Endothelial cell of umbilical vein (primary cell): ENCODE measurements at regions not wholly inside any gene's neighbourhood (a gene's known extent, or its start where the extent isn't known, plus 50 kb on each side); places are given as distances from the start of the nearest gene placed in this dataset.

ENCODE experiments used
- BruUV-seq: library from RNA; stranded (reverse); fragments of 400-500 nt; replicated peaks from 2 replicates; lab custom pipeline; 2021; lab: Mats Ljungman, UMichigan
- CTCF ChIA-PET: fragments of 300-600, 350-600 bp; sonication (Branson Sonifier 250); formaldehyde crosslinking; loops from one replicate; lab custom pipeline; 2021; ENCODE audit warnings: antibody characterized with exemption, inconsistent platforms; lab: Charles Lee
- POLR2A ChIA-PET: fragments of 300-600, 350-600 bp; sonication (Branson Sonifier 250); formaldehyde crosslinking; loops from one replicate; lab custom pipeline; 2021; ENCODE audit warnings: antibody characterized with exemption, inconsistent platforms; lab: Charles Lee
- DNase-seq: peaks from one replicate; pipeline ENCODE4 v3.0.0-alpha.2; 2011; ENCODE audit warnings: low read depth, low spot score
- FAIRE-seq: peaks from 2 replicates; lab custom pipeline; 2011; peaks lifted over from hg19 to GRCh38; lab: Jason Lieb, UNC
- H2AFZ ChIP-seq: 2 replicates; pipeline ENCODE4 v1.6.0; 2012; ENCODE audit warnings: low read depth, low read length, control low read depth, inconsistent platforms
- H3K27ac ChIP-seq: 2 replicates; pipeline ENCODE4 v1.5.1; 2011; ENCODE audit warnings: low read depth, mild to moderate bottlenecking, control low read depth, low read length, moderate library complexity; ENCODE audit not compliant: insufficient read depth
- H3K27me3 ChIP-seq, 2 experiments: 2 replicates each; pipeline versions ENCODE4 v1.6.0 to v1.6.1; 2011; ENCODE audit warnings: low read length in 2 of 2, mixed read lengths in 1 of 2; ENCODE audit not compliant: control insufficient read depth in 2 of 2, insufficient read depth in 2 of 2
- H3K36me3 ChIP-seq, 2 experiments: 2 replicates in 1 of 2; 3 replicates in 1 of 2; pipeline ENCODE4 v1.5.1; 2011; ENCODE audit warnings: low read length in 2 of 2, mild to moderate bottlenecking in 1 of 2, moderate library complexity in 1 of 2; ENCODE audit not compliant: control insufficient read depth in 2 of 2, insufficient read depth in 2 of 2; ENCODE audit errors: extremely low read depth in 1 of 2
- H3K4me1 ChIP-seq: 3 replicates; pipeline ENCODE4 v1.5.1; 2011; ENCODE audit warnings: mild to moderate bottlenecking, low read length; ENCODE audit not compliant: control insufficient read depth, insufficient read depth; ENCODE audit errors: extremely low read depth
- H3K4me2 ChIP-seq: 2 replicates; pipeline ENCODE4 v1.6.1; 2011; ENCODE audit warnings: low read length, control low read depth, mixed read lengths; ENCODE audit not compliant: insufficient read depth
- H3K4me3 ChIP-seq, 3 experiments: fragments of 200-600 bp in 1 of 3; sonication (generic), shearing (Covaris generic) in 1 of 3; replicated peaks in 1 of 3; 2 replicates each; pipeline ENCODE4 v1.5.1; 2011 to 2016; ENCODE audit warnings: control low read depth in 3 of 3, low read length in 3 of 3, mild to moderate bottlenecking in 2 of 3, inconsistent platforms in 1 of 3, low read depth in 1 of 3, moderate library complexity in 1 of 3; ENCODE audit not compliant: insufficient read depth in 1 of 3
- H3K79me2 ChIP-seq: 2 replicates; pipeline ENCODE4 v1.6.0; 2012; ENCODE audit warnings: low read length, inconsistent platforms; ENCODE audit not compliant: control insufficient read depth, insufficient read depth
- H3K9ac ChIP-seq: replicated peaks from 2 replicates; pipeline ENCODE3; 2011; ENCODE audit warnings: low read length, control low read depth; ENCODE audit not compliant: insufficient read depth; ENCODE audit errors: extremely low read depth
- H3K9me1 ChIP-seq: replicated peaks from 3 replicates; pipeline ENCODE4 v1.6.0; 2011; ENCODE audit warnings: mild to moderate bottlenecking, low read length; ENCODE audit not compliant: control insufficient read depth, insufficient read depth; ENCODE audit errors: extremely low read depth
- H3K9me3 ChIP-seq: replicated peaks from 2 replicates; pipeline ENCODE4 v1.5.1; 2012; ENCODE audit warnings: low read length, inconsistent platforms; ENCODE audit not compliant: control insufficient read depth, insufficient read depth
- H4K20me1 ChIP-seq: replicated peaks from 2 replicates; pipeline ENCODE3; 2011; ENCODE audit warnings: mild to moderate bottlenecking, low read length; ENCODE audit not compliant: control insufficient read depth, insufficient read depth; ENCODE audit errors: extremely low read depth
- EZH2 ChIP-seq: IDR thresholded peaks from 2 replicates; pipeline ENCODE4 v1.6.1; 2012; ENCODE audit warnings: borderline replicate concordance, low read depth, mild to moderate bottlenecking, moderate library complexity, low read length, inconsistent platforms; ENCODE audit not compliant: severe bottlenecking
- GATA2 ChIP-seq: IDR thresholded peaks from 2 replicates; pipeline ENCODE4 v1.7.0; 2011; ENCODE audit warnings: low read depth, mild to moderate bottlenecking, moderate library complexity, mixed read lengths, low read length; ENCODE audit not compliant: insufficient read length, insufficient read depth
- MAX ChIP-seq: IDR thresholded peaks from 2 replicates; pipeline ENCODE4 v1.6.1; 2011; ENCODE audit not compliant: insufficient read depth, insufficient read length
- MYC ChIP-seq: IDR thresholded peaks from one replicate; pipeline ENCODE4 v1.6.1; 2011; ENCODE audit warnings: mild to moderate bottlenecking, low read depth, low read length
- POLR2AphosphoS5 ChIP-seq: IDR thresholded peaks from 2 replicates; pipeline ENCODE4 v1.6.1; 2012; ENCODE audit warnings: low read depth, mild to moderate bottlenecking, control low read depth, low read length, moderate library complexity; ENCODE audit not compliant: insufficient read depth
- dilution Hi-C: fragments of 300-500 bp; cut with MboI; formaldehyde crosslinking; loops from one replicate; pipeline ENCODE4 v1.15.0; 2019; ENCODE audit warnings: low sequenced_read_pairs; ENCODE audit not compliant: extremely low pct_ligation_motif_present
- intact Hi-C: fragments of 100-400 bp; cut with micrococcal nuclease; formaldehyde crosslinking; loops from one replicate; pipeline ENCODE4 v1.10.0; 2022
- TF ChIP-seq, protein P1 (sequence below), 2 donors: IDR thresholded peaks; 1 replicate in 1 of 2; 2 replicates in 1 of 2; pipeline ENCODE4 v1.5.1; 2011; ENCODE audit warnings: low read length in 2 of 2, mild to moderate bottlenecking in 2 of 2, moderate library complexity in 2 of 2, control low read depth in 1 of 2, inconsistent platforms in 1 of 2, low read depth in 1 of 2; ENCODE audit not compliant: insufficient read depth in 1 of 2; ENCODE audit errors: extremely low read depth in 1 of 2

DNA sequence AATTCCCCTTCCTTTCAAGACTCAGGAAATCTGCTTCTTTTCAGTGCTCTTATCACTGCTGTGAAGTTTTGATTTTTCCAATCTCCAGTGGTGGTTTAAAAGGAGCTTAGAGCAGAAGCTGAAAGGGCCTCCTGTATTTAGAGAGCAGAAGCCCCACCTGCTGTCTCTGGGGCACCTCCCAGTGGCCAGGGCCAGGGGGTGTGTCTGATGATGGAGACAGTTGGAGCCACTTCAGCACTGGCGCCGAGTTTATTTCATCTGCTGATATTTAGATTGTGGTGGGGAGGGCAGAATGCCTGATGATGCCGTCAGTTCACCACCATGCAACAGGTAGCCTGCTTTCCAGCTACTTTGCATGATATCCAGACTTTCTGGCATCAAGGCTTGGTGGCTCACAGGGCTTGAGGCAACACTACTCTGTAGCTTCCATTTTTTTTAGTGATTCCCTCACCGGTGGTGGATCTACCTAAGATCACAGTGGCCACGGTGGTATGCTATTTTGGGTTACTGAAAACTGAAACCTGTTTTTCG is 371.9 kb downstream of the KCNRG start:
- Histone ChIP-seq H3K36me3 (no peaks in the 10 kb centered on the region), H3K79me2 (no peaks in the 10 kb centered on the region), H3K27ac (no peak overlapping the region), H2AFZ (peak overlapping the region; percentile 86), H3K4me1 (peaks cover 38% of the 10 kb centered on the region), H3K9ac (peak overlapping the region; percentile 31), H3K9me1 (no peaks in the 10 kb centered on the region), H3K9me3 (no peaks in the 10 kb centered on the region), H3K4me3 (no peak overlapping the region), H3K4me2 (peak overlapping the region; percentile 46), H3K27me3 (no peaks in the 10 kb centered on the region), H4K20me1 (no peaks in the 10 kb centered on the region)
- TF ChIP-seq MAX (no peak), MYC (no peak), POLR2AphosphoS5 (no peak), GATA2 (no peak), EZH2 (no peak)
- TF ChIP-seq, protein P1, sequence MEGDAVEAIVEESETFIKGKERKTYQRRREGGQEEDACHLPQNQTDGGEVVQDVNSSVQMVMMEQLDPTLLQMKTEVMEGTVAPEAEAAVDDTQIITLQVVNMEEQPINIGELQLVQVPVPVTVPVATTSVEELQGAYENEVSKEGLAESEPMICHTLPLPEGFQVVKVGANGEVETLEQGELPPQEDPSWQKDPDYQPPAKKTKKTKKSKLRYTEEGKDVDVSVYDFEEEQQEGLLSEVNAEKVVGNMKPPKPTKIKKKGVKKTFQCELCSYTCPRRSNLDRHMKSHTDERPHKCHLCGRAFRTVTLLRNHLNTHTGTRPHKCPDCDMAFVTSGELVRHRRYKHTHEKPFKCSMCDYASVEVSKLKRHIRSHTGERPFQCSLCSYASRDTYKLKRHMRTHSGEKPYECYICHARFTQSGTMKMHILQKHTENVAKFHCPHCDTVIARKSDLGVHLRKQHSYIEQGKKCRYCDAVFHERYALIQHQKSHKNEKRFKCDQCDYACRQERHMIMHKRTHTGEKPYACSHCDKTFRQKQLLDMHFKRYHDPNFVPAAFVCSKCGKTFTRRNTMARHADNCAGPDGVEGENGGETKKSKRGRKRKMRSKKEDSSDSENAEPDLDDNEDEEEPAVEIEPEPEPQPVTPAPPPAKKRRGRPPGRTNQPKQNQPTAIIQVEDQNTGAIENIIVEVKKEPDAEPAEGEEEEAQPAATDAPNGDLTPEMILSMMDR (IDR thresholded peaks at IDR 0.05; ENCODE audit: extremely low read depth in 1 of 2, insufficient read depth in 1 of 2, low read depth in 1 of 2, low read length in 2 of 2): peak; percentile 5 to 34
- POLR2A ChIA-PET: no interaction called here
- FAIRE-seq (peak; percentile 12), DNase-seq (no peak)
- CTCF ChIA-PET: interaction anchor here (0.6 to 1.5 kb wide), 7 partner anchors 15 to 390 kb away, joined by 3 to 5 read pairs (median 4); partner anchors contain the start of gene TRIM13
- dilution Hi-C loops (no loop called here), intact Hi-C loops (no loop called here)
- BruUV-seq: no TSS peak
